NOMO-1 (cell line): ENCODE measurements at regions not wholly inside any gene's neighbourhood (a gene's known extent, or its start where the extent isn't known, plus 50 kb on each side); places are given as distances from the start of the nearest gene placed in this dataset.
A peak's percentile ranks its signal among the peaks of the same experiment; 100 is the strongest.
"Not testable (repeated sequence)": the region's sequence is repeated elsewhere in the genome, so short reads cannot be mapped to it uniquely, and the experiment has no call there.

ENCODE experiments used
- DNase-seq, 2 experiments: peaks; one replicate each; lab custom pipeline; 2025; ENCODE audit not compliant: unreplicated experiment in 2 of 2; lab: John Stamatoyannopoulos, UW

GRCh38 chr4:186845137-186845842 lies 121.6 kb upstream of the FAT1 start:
- peak; percentile 77 to 85 for DNase-seq

- no peak for DNase-seq
Measured at GRCh38 chr4:186846426-186846825, 122.8 kb upstream of the FAT1 start.

- not testable (repeated sequence) for DNase-seq
Measured at GRCh38 chr4:186847429-186848131, 123.9 kb upstream of the FAT1 start.

- DNase-seq: no peak
Measured at GRCh38 chr4:186848437-186848836, 124.8 kb upstream of the FAT1 start.

- no peak for DNase-seq
Measured at GRCh38 chr4:186851291-186852072, 127.8 kb upstream of the FAT1 start.

- DNase-seq: no peak
Measured at GRCh38 chr4:186852073-186852420, 128.4 kb upstream of the FAT1 start.

- DNase-seq: no peak
Measured at GRCh38 chr4:186852964-186853391, 129.3 kb upstream of the FAT1 start.

GRCh38 chr4:186854256-186854655 lies 130.6 kb upstream of the FAT1 start:
- no peak for DNase-seq

- DNase-seq: no peak
Measured at GRCh38 chr4:186855111-186855510, 131.5 kb upstream of the FAT1 start.

- DNase-seq: no peak
Measured at GRCh38 chr4:186857793-186858192, 134.1 kb upstream of the FAT1 start.

GRCh38 chr4:186858355-186858754 lies 134.7 kb upstream of the FAT1 start:
- no peak for DNase-seq

- no peak for DNase-seq
Measured at GRCh38 chr4:186859420-186859819, 135.8 kb upstream of the FAT1 start.

- no peak for DNase-seq
Measured at GRCh38 chr4:186861317-186861716, 137.7 kb upstream of the FAT1 start.

GRCh38 chr4:186871856-186872255 lies 148.2 kb upstream of the FAT1 start:
- no peak for DNase-seq

GRCh38 chr4:186873095-186873494 lies 149.4 kb upstream of the FAT1 start:
- DNase-seq: not testable (repeated sequence)

GRCh38 chr4:186875476-186875875 lies 151.8 kb upstream of the FAT1 start:
- DNase-seq: no peak

- no peak for DNase-seq
Measured at GRCh38 chr4:186876961-186877626, 153.4 kb upstream of the FAT1 start.

GRCh38 chr4:186878203-186878776 lies 154.6 kb upstream of the FAT1 start:
- DNase-seq: no peak

GRCh38 chr4:186881521-186882220 lies 158.0 kb upstream of the FAT1 start:
- DNase-seq: no peak

GRCh38 chr4:186882293-186882692 lies 158.6 kb upstream of the FAT1 start:
- DNase-seq: no peak
